ENCODE measurements at regions not wholly inside any gene's neighbourhood (a gene's known extent, or its start where the extent isn't known, plus 50 kb on each side); places are given as distances from the start of the nearest gene placed in this dataset.

- no peak for TF ChIP-seq CTCF (IDR thresholded peaks at IDR 0.05)
- no peak overlapping the region for H3K4me3 ChIP-seq
- no peaks in the 10 kb centered on the region for H3K9me3 ChIP-seq
- H3K4me1 ChIP-seq, result no peaks in the 10 kb centered on the region
- no peak overlapping the region for H3K27ac ChIP-seq
- DNase-seq (no peak), ATAC-seq (no peak)
- no peaks in the 10 kb centered on the region for H3K36me3 ChIP-seq (ENCODE audit: insufficient read depth in 1 of 2, low read depth in 1 of 2)
- intact Hi-C loops (cut with DNase I), result no loop called here
- H3K27me3 ChIP-seq (ENCODE audit: insufficient read depth in 3 of 3, low read length in 2 of 3), result no peaks in the 10 kb centered on the region
These were observed 58.0 kb upstream of the PICALM start for GRCh38 chr11:86126862-86127261.

GRCh38 chr11:86124251-86125233 lies 55.7 kb upstream of the PICALM start:
- no peak for TF ChIP-seq CTCF (IDR thresholded peaks at IDR 0.05)
- Histone ChIP-seq H3K27ac (no peak overlapping the region), H3K36me3 (ENCODE audit: insufficient read depth in 1 of 2, low read depth in 1 of 2) (no peaks in the 10 kb centered on the region), H3K27me3 (ENCODE audit: insufficient read depth in 3 of 3, low read length in 2 of 3) (no peaks in the 10 kb centered on the region), H3K4me1 (no peaks in the 10 kb centered on the region), H3K9me3 (no peaks in the 10 kb centered on the region), H3K4me3 (no peak overlapping the region)
- 83 to 91% (median 87%) methylated on average over 3 of the region's 3 CpGs for WGBS, 3 donors
- ATAC-seq, result no peak
- DNase-seq, result no peak
- intact Hi-C loops (cut with DNase I), result no loop called here

GRCh38 chr11:86122773-86123172 lies 53.9 kb upstream of the PICALM start:
- no peak for TF ChIP-seq CTCF (IDR thresholded peaks at IDR 0.05)
- Histone ChIP-seq H3K27ac (no peak overlapping the region), H3K9me3 (no peaks in the 10 kb centered on the region), H3K4me1 (no peaks in the 10 kb centered on the region), H3K4me3 (no peak overlapping the region), H3K36me3 (ENCODE audit: insufficient read depth in 1 of 2, low read depth in 1 of 2) (no peaks in the 10 kb centered on the region), H3K27me3 (ENCODE audit: insufficient read depth in 3 of 3, low read length in 2 of 3) (no peaks in the 10 kb centered on the region)
- no peak for DNase-seq
- intact Hi-C loops (cut with DNase I), result no loop called here
- ATAC-seq, result no peak
- WGBS, 3 donors, result 95 to 100% (median 99%) methylated on average over 1 of the region's 1 CpG

GRCh38 chr11:86120807-86121206 lies 51.9 kb upstream of the PICALM start:
- intact Hi-C loops (cut with DNase I), result no loop called here
- Histone ChIP-seq H3K9me3 (no peaks in the 10 kb centered on the region), H3K27ac (no peak overlapping the region), H3K4me1 (no peaks in the 10 kb centered on the region), H3K27me3 (ENCODE audit: insufficient read depth in 3 of 3, low read length in 2 of 3) (no peaks in the 10 kb centered on the region), H3K36me3 (ENCODE audit: insufficient read depth in 1 of 2, low read depth in 1 of 2) (no peaks in the 10 kb centered on the region), H3K4me3 (no peak overlapping the region)
- TF ChIP-seq CTCF (IDR thresholded peaks at IDR 0.05), result no peak
- ATAC-seq, result no peak
- no peak for DNase-seq
- WGBS, 3 donors, result 84 to 88% (median 84%) methylated on average over 2 of the region's 2 CpGs

Measured in psoas muscle (tissue), 7 donors.